ENCODE measurements at regions not wholly inside any gene's neighbourhood (a gene's known extent, or its start where the extent isn't known, plus 50 kb on each side); places are given as distances from the start of the nearest gene placed in this dataset.

- TF ChIP-seq POLR2A (IDR thresholded peaks at IDR 0.05): no peak
- ATAC-seq: no peak
- Histone ChIP-seq H3K27ac (no peak overlapping the region), H3K27me3 (peaks cover 0 to 3% (median 0%) of the 10 kb centered on the region in 9 donors), H3K4me3 (no peak overlapping the region), H3K9me3 (no peaks in the 10 kb centered on the region), H3K4me1 (no peaks in the 10 kb centered on the region), H3K36me3 (no peaks in the 10 kb centered on the region)
- intact Hi-C loops (cut with DNase I): loop anchor here in 1 of 10 donors (10.0 kb wide), 1 partner anchor 958 kb away; no protein-coding TSS in a partner anchor
- no peak for DNase-seq
- WGBS, 4 donors: 47 to 85% (median 68%) methylated on average over 6 of the region's 6 CpGs
Observed at GRCh38 chr2:7736646-7737305, 819.6 kb downstream of the RNF144A start.

GRCh38 chr2:7738596-7738995 lies 821.4 kb downstream of the RNF144A start:
- no peaks in the 10 kb centered on the region for H3K4me1 ChIP-seq
- ATAC-seq (no peak), DNase-seq (no peak)
- H3K4me3 ChIP-seq: no peak overlapping the region
- WGBS, 4 donors: 95 to 100% (median 100%) methylated on average over 1 of the region's 1 CpG
- no peaks in the 10 kb centered on the region for H3K9me3 ChIP-seq
- intact Hi-C loops (cut with DNase I): loop anchor here in 1 of 10 donors (10.0 kb wide), 1 partner anchor 956 kb away; no protein-coding TSS in a partner anchor
- H3K27ac ChIP-seq: no peak overlapping the region
- TF ChIP-seq POLR2A (IDR thresholded peaks at IDR 0.05) (no peak), CTCF (IDR thresholded peaks at IDR 0.05) (no peak)
- H3K27me3 ChIP-seq: peaks cover 0 to 3% (median 0%) of the 10 kb centered on the region in 9 donors
- H3K36me3 ChIP-seq: no peaks in the 10 kb centered on the region

DNA sequence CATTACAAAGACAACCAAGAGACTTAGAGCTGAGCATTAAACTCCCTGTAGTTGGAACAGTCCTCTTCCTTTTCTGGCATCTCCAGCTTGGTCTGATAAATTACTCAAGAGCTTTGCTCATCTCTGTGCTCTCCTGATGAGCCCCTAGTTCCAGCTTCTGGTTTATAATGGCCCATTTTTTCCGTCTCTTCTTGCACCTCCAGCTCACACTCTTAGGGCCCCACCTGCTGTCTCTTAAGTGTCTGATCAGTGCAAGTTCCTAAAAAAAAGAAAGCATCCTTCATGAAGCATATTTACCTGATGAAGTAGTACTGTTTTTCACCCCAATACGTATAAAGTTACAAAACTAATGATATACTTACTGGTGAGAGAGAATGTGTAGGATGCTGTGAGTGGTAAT lies 822.9 kb downstream of the RNF144A start:
- no peak overlapping the region for H3K27ac ChIP-seq
- peaks cover 0 to 3% (median 0%) of the 10 kb centered on the region in 9 donors for H3K27me3 ChIP-seq
- H3K9me3 ChIP-seq: no peaks in the 10 kb centered on the region
- TF ChIP-seq POLR2A (IDR thresholded peaks at IDR 0.05) (no peak), CTCF (IDR thresholded peaks at IDR 0.05) (no peak)
- H3K36me3 ChIP-seq: no peaks in the 10 kb centered on the region
- no peaks in the 10 kb centered on the region for H3K4me1 ChIP-seq
- H3K4me3 ChIP-seq: no peak overlapping the region
- WGBS, 4 donors: 90 to 95% (median 95%) methylated on average over 2 of the region's 2 CpGs
- ATAC-seq (no peak), DNase-seq (no peak)
- intact Hi-C loops (cut with DNase I): no loop called here

DNA sequence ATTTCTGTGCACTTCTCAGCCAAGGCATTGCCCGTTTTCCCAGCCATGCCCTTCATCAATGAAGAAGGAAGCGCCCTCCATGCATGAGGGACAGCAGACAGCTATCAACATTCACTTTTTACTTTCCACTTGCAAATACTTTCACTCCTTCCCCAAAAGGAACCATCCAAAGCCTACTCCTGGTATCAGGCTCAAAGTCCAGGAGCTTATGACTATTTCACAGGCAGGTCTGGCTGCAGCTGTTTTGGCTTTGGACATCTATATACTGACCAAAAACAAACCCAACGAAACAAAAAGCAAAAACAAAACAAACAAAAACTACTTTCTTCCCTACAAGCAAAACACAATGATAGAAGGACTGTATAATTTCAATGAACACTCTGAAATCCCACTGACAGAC lies 825.1 kb downstream of the RNF144A start:
- no peaks in the 10 kb centered on the region for H3K4me1 ChIP-seq
- no peak for ATAC-seq
- H3K27ac ChIP-seq: no peak overlapping the region
- no peaks in the 10 kb centered on the region for H3K9me3 ChIP-seq
- no peak overlapping the region for H3K4me3 ChIP-seq
- no peak for TF ChIP-seq POLR2A (IDR thresholded peaks at IDR 0.05)
- no peak for TF ChIP-seq CTCF (IDR thresholded peaks at IDR 0.05)
- WGBS, 4 donors: 84 to 87% (median 85%) methylated on average over 3 of the region's 3 CpGs
- H3K27me3 ChIP-seq: peaks cover 0 to 3% (median 0%) of the 10 kb centered on the region in 9 donors
- DNase-seq: no peak
- H3K36me3 ChIP-seq: no peaks in the 10 kb centered on the region
- intact Hi-C loops (cut with DNase I): no loop called here

DNA sequence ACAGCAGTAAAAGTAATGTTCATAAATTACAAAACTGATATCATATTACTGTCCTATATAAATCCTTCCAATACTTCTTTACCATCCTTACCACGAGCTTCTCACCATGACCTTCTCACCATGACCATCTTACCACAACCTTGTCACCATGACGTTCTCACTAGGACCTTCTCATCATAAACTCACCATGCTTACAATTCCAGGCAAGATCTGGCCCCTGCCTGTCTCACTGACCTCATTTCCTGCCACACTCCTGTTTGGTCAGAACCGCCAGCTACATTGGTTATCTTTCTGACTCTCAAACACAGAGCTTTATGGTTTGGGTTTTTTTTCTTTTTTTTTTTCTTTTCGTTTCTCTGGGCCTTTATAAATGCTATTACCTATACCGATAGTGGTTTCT lies 827.6 kb downstream of the RNF144A start:
- intact Hi-C loops (cut with DNase I): no loop called here
- TF ChIP-seq CTCF (IDR thresholded peaks at IDR 0.05) (no peak), POLR2A (IDR thresholded peaks at IDR 0.05) (no peak)
- H3K27me3 ChIP-seq: peaks cover 0 to 3% (median 0%) of the 10 kb centered on the region in 9 donors
- H3K36me3 ChIP-seq: no peaks in the 10 kb centered on the region
- 79 to 85% (median 83%) methylated on average over 5 of the region's 5 CpGs for WGBS, 4 donors
- no peaks in the 10 kb centered on the region for H3K9me3 ChIP-seq
- no peak overlapping the region for H3K27ac ChIP-seq
- H3K4me1 ChIP-seq: no peaks in the 10 kb centered on the region
- no peak for ATAC-seq
- no peak overlapping the region for H3K4me3 ChIP-seq
- DNase-seq: no peak

All from heart left ventricle (tissue), 16 donors.